ENCODE measurements at regions not wholly inside any gene's neighbourhood (a gene's known extent, or its start where the extent isn't known, plus 50 kb on each side); places are given as distances from the start of the nearest gene placed in this dataset.

DNA sequence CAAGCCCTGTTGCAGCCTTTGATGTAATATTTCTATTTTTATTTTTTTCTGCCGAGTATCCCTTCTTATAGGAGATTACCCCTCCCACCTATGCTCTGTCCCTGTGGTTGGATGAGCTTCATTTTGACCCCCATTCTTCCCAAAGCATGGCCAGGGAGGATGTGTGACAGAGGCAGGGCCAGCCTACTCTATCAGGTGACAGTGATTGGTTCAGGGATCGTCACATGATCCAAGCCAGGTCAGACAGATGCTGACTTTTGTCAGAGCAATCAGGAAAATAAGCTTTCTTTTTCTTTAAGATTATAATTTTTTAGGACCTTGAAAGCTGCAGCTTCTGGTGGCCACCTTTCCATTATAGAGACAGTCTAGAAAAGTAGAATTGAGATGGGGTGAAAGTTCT is 314.3 kb downstream of the NUP35 start:
- no peak overlapping the region for H3K4me2 ChIP-seq
- H3K9ac ChIP-seq, result no peak overlapping the region
- 56% methylated on average over 2 of the region's 2 CpGs for WGBS (ENCODE audit: low lambda C conversion rate)
- no peaks in the 10 kb centered on the region for H3K9me3 ChIP-seq
- ChIA-PET POLR2A (interaction anchor here (0.6 kb wide), 1 partner anchor 183 kb away, joined by 3 read pairs; no protein-coding TSS in a partner anchor), CTCF (interaction anchor here (1.2 kb wide), 1 partner anchor 35 kb away, joined by 3 read pairs; no protein-coding TSS in a partner anchor)
- no peaks in the 10 kb centered on the region for H4K20me1 ChIP-seq (ENCODE audit: insufficient read depth)
- H3F3A ChIP-seq (replicated peaks; ENCODE audit: insufficient read depth), result no peaks in the 10 kb centered on the region
- H3K36me3 ChIP-seq (replicated peaks in 1 of 2; ENCODE audit: control insufficient read depth in 1 of 2, insufficient read depth in 2 of 2, low read length in 1 of 2), result no peaks in the 10 kb centered on the region
- H3K4me3 ChIP-seq (ENCODE audit: low read depth in 2 of 2, low read length in 1 of 2), result no peak overlapping the region
- DNase-seq, result no peak
- no peaks in the 10 kb centered on the region for H3K79me2 ChIP-seq (ENCODE audit: insufficient read depth)
- H3K27ac ChIP-seq (ENCODE audit: low read depth in 2 of 2, low read length in 1 of 2), result no peak overlapping the region
- no peaks in the 10 kb centered on the region for H3K9me2 ChIP-seq
- no peak overlapping the region for H2AFZ ChIP-seq (ENCODE audit: low read depth)
- no peak for TF ChIP-seq CHD2 (IDR thresholded peaks at IDR 0.05; ENCODE audit: low read length, partially characterized antibody)
- TF ChIP-seq REST (IDR thresholded peaks at IDR 0.05; ENCODE audit: low read depth, low read length), result no peak
- TF ChIP-seq TEAD4 (IDR thresholded peaks at IDR 0.05; ENCODE audit: borderline replicate concordance, insufficient read depth), result no peak
- TF ChIP-seq EZH2phosphoT487 (IDR thresholded peaks at IDR 0.05; ENCODE audit: borderline replicate concordance, low read depth), result no peak
- TF ChIP-seq TCF12 (IDR thresholded peaks at IDR 0.05), result no peak
- TF ChIP-seq GATA2 (CRISPR knock-in tag; IDR thresholded peaks at IDR 0.05), result no peak
- TF ChIP-seq USF1 (IDR thresholded peaks at IDR 0.05; ENCODE audit: borderline replicate concordance, low read depth), result no peak
- TF ChIP-seq NFIC (IDR thresholded peaks at IDR 0.05; ENCODE audit: borderline replicate concordance), result no peak
- TF ChIP-seq SIN3A (IDR thresholded peaks at IDR 0.05; ENCODE audit: borderline replicate concordance, low read depth, low read length), result no peak
- TF ChIP-seq MEF2A (IDR thresholded peaks at IDR 0.05; ENCODE audit: borderline replicate concordance, low read depth), result no peak
- no peak for TF ChIP-seq YY1 (IDR thresholded peaks at IDR 0.05; ENCODE audit: low read depth)
- TF ChIP-seq, protein P1, sequence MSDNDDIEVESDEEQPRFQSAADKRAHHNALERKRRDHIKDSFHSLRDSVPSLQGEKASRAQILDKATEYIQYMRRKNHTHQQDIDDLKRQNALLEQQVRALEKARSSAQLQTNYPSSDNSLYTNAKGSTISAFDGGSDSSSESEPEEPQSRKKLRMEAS (IDR thresholded peaks at IDR 0.05; ENCODE audit: low read depth), result no peak
- no peak for TF ChIP-seq RXRA (IDR thresholded peaks at IDR 0.05; ENCODE audit: borderline replicate concordance, low read depth)
- no peak for TF ChIP-seq RAD21 (IDR thresholded peaks at IDR 0.05; ENCODE audit: low read length)
- TF ChIP-seq SMC3 (IDR thresholded peaks at IDR 0.05; ENCODE audit: low read depth, low read length), result no peak
- no peaks in the 10 kb centered on the region for H3K27me3 ChIP-seq (ENCODE audit: insufficient read depth)
- H3K4me1 ChIP-seq (ENCODE audit: control insufficient read depth in 1 of 2, insufficient read depth in 2 of 2, low read depth in 1 of 2, low read length in 1 of 2), result no peaks in the 10 kb centered on the region

Measured in SK-N-SH (cell line).